Fibroblast of lung (primary cell): ENCODE measurements at regions not wholly inside any gene's neighbourhood (a gene's known extent, or its start where the extent isn't known, plus 50 kb on each side); places are given as distances from the start of the nearest gene placed in this dataset.

Source experiments
- DNase-seq, 2 donors: peaks; one replicate each; pipeline versions ENCODE4 v3.0.0 to v3.0.0-alpha.2; 2010; ENCODE audit warnings: low read depth in 2 of 2
- H2AFZ ChIP-seq: 2 replicates; pipeline ENCODE4 v1.5.1; 2012; ENCODE audit warnings: low read length, control low read depth, inconsistent platforms
- H3K27ac ChIP-seq: 2 replicates; pipeline ENCODE4 v1.5.1; 2011; ENCODE audit warnings: low read length, control low read depth; ENCODE audit not compliant: insufficient read depth
- H3K27me3 ChIP-seq: 2 replicates; pipeline ENCODE4 v1.5.1; 2011; ENCODE audit warnings: mild to moderate bottlenecking, low read length; ENCODE audit not compliant: control insufficient read depth, insufficient read depth
- H3K36me3 ChIP-seq: 2 replicates; pipeline ENCODE4 v1.5.1; 2011; ENCODE audit warnings: low read length; ENCODE audit not compliant: control insufficient read depth, insufficient read depth
- H3K4me1 ChIP-seq: 2 replicates; pipeline ENCODE4 v1.5.1; 2011; ENCODE audit warnings: low read length; ENCODE audit not compliant: control insufficient read depth, insufficient read depth; ENCODE audit errors: extremely low read depth
- H3K4me2 ChIP-seq: 2 replicates; pipeline ENCODE4 v1.5.1; 2011; ENCODE audit warnings: low read length, control low read depth; ENCODE audit not compliant: insufficient read depth; ENCODE audit errors: extremely low read depth
- H3K4me3 ChIP-seq, 4 experiments: fragments of 200-600 bp in 1 of 4; sonication (generic) in 1 of 4; replicated peaks in 1 of 4; 2 replicates each; pipeline ENCODE4 v1.5.1; 2011 to 2016; ENCODE audit warnings: low read length in 4 of 4, low read depth in 3 of 4, mild to moderate bottlenecking in 3 of 4, control low read depth in 2 of 4, inconsistent platforms in 1 of 4, mixed read lengths in 1 of 4; ENCODE audit not compliant: insufficient read depth in 1 of 4; ENCODE audit errors: control extremely low read depth in 1 of 4
- H3K79me2 ChIP-seq: 2 replicates; pipeline ENCODE4 v1.5.1; 2012; ENCODE audit warnings: mild to moderate bottlenecking, low read length, inconsistent platforms; ENCODE audit not compliant: control insufficient read depth, insufficient read depth
- H3K9ac ChIP-seq: 2 replicates; pipeline ENCODE4 v1.5.1; 2011; ENCODE audit warnings: mild to moderate bottlenecking, low read length, control low read depth; ENCODE audit not compliant: insufficient read depth
- H3K9me3 ChIP-seq: 2 replicates; pipeline ENCODE4 v1.5.1; 2012; ENCODE audit warnings: low read depth, low read length; ENCODE audit not compliant: control insufficient read depth, insufficient read depth
- H4K20me1 ChIP-seq: 2 replicates; pipeline ENCODE4 v1.5.1; 2011; ENCODE audit warnings: low read length; ENCODE audit not compliant: control insufficient read depth, insufficient read depth; ENCODE audit errors: extremely low read depth
- EZH2 ChIP-seq: IDR thresholded peaks from 2 replicates; pipeline ENCODE4 v1.5.1; 2012; ENCODE audit warnings: low read length, control low read depth, mild to moderate bottlenecking; ENCODE audit errors: missing control alignments
- TF ChIP-seq, protein P1 (sequence below), 2 donors: IDR thresholded peaks in 1 of 2; conservative IDR thresholded peaks in 1 of 2; 1 replicate in 1 of 2; 2 replicates in 1 of 2; pipeline ENCODE4 v1.5.1; 2011 to 2012; ENCODE audit warnings: low read length in 2 of 2, control low read depth in 1 of 2, inconsistent platforms in 1 of 2, low read depth in 1 of 2, mild to moderate bottlenecking in 1 of 2

- Histone ChIP-seq H3K27ac (no peak overlapping the region), H3K36me3 (no peaks in the 10 kb centered on the region), H2AFZ (no peak overlapping the region), H3K4me3 (no peak overlapping the region), H3K79me2 (no peaks in the 10 kb centered on the region), H3K4me1 (no peaks in the 10 kb centered on the region), H3K27me3 (no peaks in the 10 kb centered on the region), H3K9ac (no peak overlapping the region), H3K9me3 (no peaks in the 10 kb centered on the region), H3K4me2 (no peak overlapping the region), H4K20me1 (no peaks in the 10 kb centered on the region)
- DNase-seq = no peak
- TF ChIP-seq, protein P1, sequence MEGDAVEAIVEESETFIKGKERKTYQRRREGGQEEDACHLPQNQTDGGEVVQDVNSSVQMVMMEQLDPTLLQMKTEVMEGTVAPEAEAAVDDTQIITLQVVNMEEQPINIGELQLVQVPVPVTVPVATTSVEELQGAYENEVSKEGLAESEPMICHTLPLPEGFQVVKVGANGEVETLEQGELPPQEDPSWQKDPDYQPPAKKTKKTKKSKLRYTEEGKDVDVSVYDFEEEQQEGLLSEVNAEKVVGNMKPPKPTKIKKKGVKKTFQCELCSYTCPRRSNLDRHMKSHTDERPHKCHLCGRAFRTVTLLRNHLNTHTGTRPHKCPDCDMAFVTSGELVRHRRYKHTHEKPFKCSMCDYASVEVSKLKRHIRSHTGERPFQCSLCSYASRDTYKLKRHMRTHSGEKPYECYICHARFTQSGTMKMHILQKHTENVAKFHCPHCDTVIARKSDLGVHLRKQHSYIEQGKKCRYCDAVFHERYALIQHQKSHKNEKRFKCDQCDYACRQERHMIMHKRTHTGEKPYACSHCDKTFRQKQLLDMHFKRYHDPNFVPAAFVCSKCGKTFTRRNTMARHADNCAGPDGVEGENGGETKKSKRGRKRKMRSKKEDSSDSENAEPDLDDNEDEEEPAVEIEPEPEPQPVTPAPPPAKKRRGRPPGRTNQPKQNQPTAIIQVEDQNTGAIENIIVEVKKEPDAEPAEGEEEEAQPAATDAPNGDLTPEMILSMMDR (conservative IDR thresholded peaks at IDR 0.05 in 1 of 2, IDR thresholded peaks at IDR 0.05 in 1 of 2; ENCODE audit: low read depth in 1 of 2, low read length in 2 of 2) = no peak
- no peak for TF ChIP-seq EZH2
Measured at GRCh38 chr21:16169779-16170178, 440.0 kb downstream of the USP25 start.

- Histone ChIP-seq H2AFZ (no peak overlapping the region), H3K4me3 (no peak overlapping the region), H3K79me2 (no peaks in the 10 kb centered on the region), H3K27me3 (no peaks in the 10 kb centered on the region), H3K36me3 (no peaks in the 10 kb centered on the region), H3K27ac (no peak overlapping the region), H3K4me1 (no peaks in the 10 kb centered on the region), H3K9ac (no peak overlapping the region), H4K20me1 (no peaks in the 10 kb centered on the region), H3K4me2 (no peak overlapping the region), H3K9me3 (no peaks in the 10 kb centered on the region)
- DNase-seq = peak; percentile 25 to 29
- TF ChIP-seq EZH2 = no peak
- TF ChIP-seq, protein P1 (conservative IDR thresholded peaks at IDR 0.05 in 1 of 2, IDR thresholded peaks at IDR 0.05 in 1 of 2; ENCODE audit: low read depth in 1 of 2, low read length in 2 of 2) = no peak
Measured at GRCh38 chr21:16176570-16176969, 446.8 kb downstream of the USP25 start.

DNA sequence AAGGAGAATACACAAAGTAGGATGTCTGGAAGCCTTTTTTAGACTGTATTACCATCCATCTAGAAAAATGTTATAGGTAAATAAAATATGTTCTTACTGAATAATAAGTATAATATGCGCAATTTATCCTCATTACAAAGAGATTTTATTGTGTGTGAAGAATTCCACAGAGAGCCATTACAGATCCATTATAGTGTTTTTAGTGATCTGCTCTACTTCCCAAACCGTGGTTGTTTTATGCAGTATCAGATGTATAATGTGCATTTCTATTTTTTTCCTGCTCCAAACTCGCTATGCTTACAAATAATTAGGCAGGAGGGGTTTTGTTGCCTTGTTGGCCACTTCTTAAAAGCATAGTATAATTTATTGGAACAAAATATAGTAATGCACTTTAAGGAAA lies 447.8 kb downstream of the USP25 start:
- Histone ChIP-seq H3K4me3 (no peak overlapping the region), H3K4me2 (no peak overlapping the region), H3K79me2 (no peaks in the 10 kb centered on the region), H2AFZ (no peak overlapping the region), H3K9ac (no peak overlapping the region), H3K27ac (no peak overlapping the region), H3K36me3 (no peaks in the 10 kb centered on the region), H3K4me1 (no peaks in the 10 kb centered on the region), H3K27me3 (no peaks in the 10 kb centered on the region), H4K20me1 (no peaks in the 10 kb centered on the region), H3K9me3 (no peaks in the 10 kb centered on the region)
- DNase-seq = no peak
- TF ChIP-seq, protein P1 (conservative IDR thresholded peaks at IDR 0.05 in 1 of 2, IDR thresholded peaks at IDR 0.05 in 1 of 2; ENCODE audit: low read depth in 1 of 2, low read length in 2 of 2) = no peak
- no peak for TF ChIP-seq EZH2
